ENCODE measurements at regions not wholly inside any gene's neighbourhood (a gene's known extent, or its start where the extent isn't known, plus 50 kb on each side); places are given as distances from the start of the nearest gene placed in this dataset.

GRCh38 chr13:106343836-106344235, 191.6 kb downstream of the EFNB2 start:
- TF ChIP-seq CTCF (conservative IDR thresholded peaks at IDR 0.05; ENCODE audit: low read depth, low read length) (no peak), EZH2 (IDR thresholded peaks at IDR 0.05; ENCODE audit: low read length, unreplicated experiment) (no peak), EZH2phosphoT487 (IDR thresholded peaks at IDR 0.05; ENCODE audit: borderline replicate concordance, low read length) (no peak)
